NT2/D1 (cell line): ENCODE measurements at regions not wholly inside any gene's neighbourhood (a gene's known extent, or its start where the extent isn't known, plus 50 kb on each side); places are given as distances from the start of the nearest gene placed in this dataset.

ENCODE experiments used
- SUZ12 ChIP-seq: IDR thresholded peaks from 2 replicates; pipeline ENCODE4 v1.6.1; 2011; ENCODE audit not compliant: insufficient read length, insufficient read depth; ENCODE audit errors: extremely low read depth
- YY1 ChIP-seq: IDR thresholded peaks from 2 replicates; pipeline ENCODE4 v1.6.1; 2011; ENCODE audit not compliant: insufficient read length, insufficient read depth
- ZNF274 ChIP-seq: IDR thresholded peaks from 2 replicates; pipeline ENCODE4 v1.6.1; 2011; ENCODE audit warnings: mild to moderate bottlenecking, low read depth, low read length

- TF ChIP-seq YY1 (no peak), ZNF274 (no peak), SUZ12 (no peak)
Measured at GRCh38 chr4:157514711-157515110, 294.2 kb downstream of the GRIA2 start.
